Activated CD4-positive, alpha-beta memory T cell treated with anti-CD3 and anti-CD28 coated beads for 36 hours (primary cell): ENCODE measurements at regions not wholly inside any gene's neighbourhood (a gene's known extent, or its start where the extent isn't known, plus 50 kb on each side); places are given as distances from the start of the nearest gene placed in this dataset.

ENCODE experiments used
- CTCF ChIA-PET: fragments of 350-600 bp; sonication (Branson Sonifier 250); formaldehyde crosslinking; loops from one replicate; lab custom pipeline; 2021; ENCODE audit warnings: antibody characterized with exemption, inconsistent platforms; lab: Charles Lee
- POLR2A ChIA-PET: fragments of 350-600 bp; sonication (Branson Sonifier 250); formaldehyde crosslinking; loops from one replicate; lab custom pipeline; 2021; ENCODE audit warnings: antibody characterized with exemption; lab: Charles Lee
- DNase-seq: peaks from one replicate; pipeline ENCODE4 v3.0.0-alpha.2; 2020
- H3K27ac Mint-ChIP-seq: one replicate; pipeline ENCODE4 v1.8.0; 2021; ENCODE audit warnings: mixed read lengths
- H3K27me3 Mint-ChIP-seq: one replicate; pipeline ENCODE4 v1.8.0; 2021; ENCODE audit warnings: mixed read lengths
- H3K36me3 Mint-ChIP-seq: one replicate; pipeline ENCODE4 v1.8.0; 2021; ENCODE audit warnings: mixed read lengths
- H3K4me1 Mint-ChIP-seq: one replicate; pipeline ENCODE4 v1.8.0; 2021; ENCODE audit warnings: low read depth, mixed read lengths
- H3K4me3 Mint-ChIP-seq: one replicate; pipeline ENCODE4 v1.8.0; 2021; ENCODE audit warnings: mild to moderate bottlenecking, mixed read lengths
- H3K9me3 Mint-ChIP-seq: one replicate; pipeline ENCODE4 v1.8.0; 2021; ENCODE audit warnings: mixed read lengths
- intact Hi-C: fragments of 100-400 bp; cut with micrococcal nuclease; formaldehyde crosslinking; loops from one replicate; pipeline ENCODE4 v1.15.1; 2023

- no peaks in the 10 kb centered on the region for H3K4me1 Mint-ChIP-seq
- no peak for DNase-seq
- H3K27ac Mint-ChIP-seq = no peak overlapping the region
- H3K36me3 Mint-ChIP-seq = no peaks in the 10 kb centered on the region
- H3K27me3 Mint-ChIP-seq = no peaks in the 10 kb centered on the region
- CTCF ChIA-PET = no interaction called here
- no peak overlapping the region for H3K4me3 Mint-ChIP-seq
- POLR2A ChIA-PET = no interaction called here
- no peaks in the 10 kb centered on the region for H3K9me3 Mint-ChIP-seq
- intact Hi-C loops = no loop called here
Measured at GRCh38 chr14:101030586-101030985, 127.1 kb upstream of the RTL1 start.

DNA sequence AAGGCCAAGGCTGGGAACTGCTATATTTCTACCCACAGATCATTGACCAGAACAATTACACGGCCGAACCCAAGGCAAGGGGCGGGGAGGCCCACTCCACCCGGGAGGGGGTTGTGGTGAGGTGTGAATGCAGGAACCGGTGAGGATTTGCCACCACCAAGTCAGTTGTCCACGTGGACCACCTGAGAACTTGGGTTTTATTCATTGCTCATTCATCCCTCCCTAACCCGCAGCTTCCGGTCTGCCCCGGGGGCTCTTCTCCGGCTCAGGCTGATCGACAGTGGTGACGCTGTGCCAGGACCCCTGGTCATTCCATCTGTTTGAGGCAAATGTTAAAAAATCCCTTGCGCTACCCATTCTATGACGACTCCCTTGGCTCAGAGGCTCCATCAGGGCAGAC, 127.7 kb upstream of the RTL1 start:
- DNase-seq = no peak
- intact Hi-C loops = no loop called here
- H3K27ac Mint-ChIP-seq = no peak overlapping the region
- no peaks in the 10 kb centered on the region for H3K9me3 Mint-ChIP-seq
- H3K4me1 Mint-ChIP-seq = no peaks in the 10 kb centered on the region
- H3K27me3 Mint-ChIP-seq = peaks cover under 1% of the 10 kb centered on the region
- H3K36me3 Mint-ChIP-seq = no peaks in the 10 kb centered on the region
- CTCF ChIA-PET = no interaction called here
- H3K4me3 Mint-ChIP-seq = no peak overlapping the region
- POLR2A ChIA-PET = no interaction called here

DNA sequence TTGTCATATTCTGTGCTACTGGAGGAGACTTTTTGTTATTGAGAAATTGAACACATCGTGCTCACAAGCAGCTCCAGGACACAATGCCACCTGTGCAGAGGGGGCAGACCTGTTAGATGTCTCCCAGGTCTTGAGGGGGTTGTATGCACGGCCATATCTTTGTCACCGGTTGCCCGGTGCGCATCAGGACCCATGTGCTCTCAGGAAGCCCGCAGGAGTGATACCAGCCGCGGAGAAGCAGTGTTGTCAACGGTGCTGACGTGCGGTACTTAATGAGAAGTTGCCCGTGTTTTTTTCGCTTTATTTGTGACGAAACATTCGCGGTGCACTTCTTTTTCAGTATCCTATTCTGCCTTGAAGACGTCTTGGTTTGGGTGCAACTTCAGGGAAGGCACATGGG, 128.2 kb upstream of the RTL1 start:
- intact Hi-C loops = no loop called here
- H3K27ac Mint-ChIP-seq = no peak overlapping the region
- ChIA-PET CTCF (no interaction called here), POLR2A (no interaction called here)
- no peaks in the 10 kb centered on the region for H3K4me1 Mint-ChIP-seq
- no peak for DNase-seq
- no peak overlapping the region for H3K4me3 Mint-ChIP-seq
- H3K36me3 Mint-ChIP-seq = no peaks in the 10 kb centered on the region
- peaks cover 2% of the 10 kb centered on the region for H3K27me3 Mint-ChIP-seq
- no peaks in the 10 kb centered on the region for H3K9me3 Mint-ChIP-seq

DNA sequence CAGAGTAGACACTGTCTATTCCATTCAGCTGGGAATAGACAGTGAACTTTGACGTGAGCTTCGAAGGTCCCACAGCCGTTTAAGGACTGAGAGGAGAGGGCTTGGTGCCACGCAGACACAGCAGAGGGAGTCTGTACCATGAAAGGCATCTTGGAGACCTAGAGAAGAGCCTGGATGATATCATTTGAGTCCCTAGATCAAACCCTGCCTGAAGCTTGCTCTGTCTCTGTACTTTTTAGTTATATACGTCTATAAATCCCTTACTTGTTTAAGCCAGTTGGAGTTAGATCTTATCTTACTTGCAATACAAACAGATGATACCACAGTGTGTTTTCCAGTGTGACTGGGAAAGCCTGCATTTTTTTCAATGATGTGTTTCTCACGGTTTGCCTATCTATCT, 128.9 kb upstream of the RTL1 start:
- ChIA-PET POLR2A (no interaction called here), CTCF (no interaction called here)
- DNase-seq = no peak

GRCh38 chr14:101033006-101033405, 129.5 kb upstream of the RTL1 start:
- no peak for DNase-seq
- Mint-ChIP-seq H3K27ac (no peak overlapping the region), H3K27me3 (peaks cover 2% of the 10 kb centered on the region), H3K4me1 (no peaks in the 10 kb centered on the region), H3K36me3 (no peaks in the 10 kb centered on the region), H3K9me3 (no peaks in the 10 kb centered on the region), H3K4me3 (no peak overlapping the region)
- ChIA-PET POLR2A (no interaction called here), CTCF (no interaction called here)
- intact Hi-C loops = no loop called here

More for the DNA sequence above, 128.9 kb upstream of the RTL1 start:
- Mint-ChIP-seq H3K36me3 (no peaks in the 10 kb centered on the region), H3K9me3 (no peaks in the 10 kb centered on the region), H3K4me1 (no peaks in the 10 kb centered on the region), H3K27ac (no peak overlapping the region), H3K27me3 (peaks cover 2% of the 10 kb centered on the region), H3K4me3 (no peak overlapping the region)
- intact Hi-C loops = no loop called here

DNA sequence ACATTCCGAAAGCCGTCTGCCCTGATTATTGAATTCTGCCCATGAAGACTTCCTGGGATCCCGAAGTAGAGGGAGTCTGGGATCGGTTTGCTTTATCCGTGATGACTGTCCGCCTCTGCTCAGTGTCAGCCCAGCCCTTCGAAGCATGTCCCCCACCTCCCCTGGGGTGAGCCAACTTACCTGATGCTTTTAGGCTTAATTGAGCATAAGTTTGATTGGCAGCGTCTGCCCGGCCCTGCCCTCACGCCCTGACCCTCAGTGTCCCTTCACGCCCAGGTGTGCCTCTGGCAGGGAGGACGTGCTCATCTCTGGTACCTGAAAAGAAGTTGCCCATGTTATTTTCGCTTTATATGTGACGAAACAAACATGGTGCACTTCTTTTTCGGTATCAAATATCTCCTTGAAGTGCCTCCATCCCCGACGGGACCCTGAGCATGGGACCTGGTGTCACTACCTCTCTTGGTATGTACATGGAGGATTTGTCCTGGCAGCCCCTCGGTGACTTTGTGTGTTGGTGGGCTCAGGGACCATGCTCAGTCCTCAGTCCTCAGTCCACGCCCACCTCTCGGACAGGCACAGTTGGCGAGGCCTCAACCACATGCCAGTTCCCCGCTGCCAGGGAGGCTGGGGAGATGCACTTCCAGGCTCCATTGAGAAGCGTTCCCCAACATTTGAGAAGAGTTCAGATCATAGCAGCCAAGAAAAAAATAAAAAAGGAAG, 130.1 kb upstream of the RTL1 start:
- H3K36me3 Mint-ChIP-seq = no peaks in the 10 kb centered on the region
- H3K4me3 Mint-ChIP-seq = no peak overlapping the region
- no peak for DNase-seq
- intact Hi-C loops = no loop called here
- no peak overlapping the region for H3K27ac Mint-ChIP-seq
- H3K9me3 Mint-ChIP-seq = no peaks in the 10 kb centered on the region
- POLR2A ChIA-PET = no interaction called here
- no peaks in the 10 kb centered on the region for H3K4me1 Mint-ChIP-seq
- CTCF ChIA-PET = no interaction called here
- peaks cover 2% of the 10 kb centered on the region for H3K27me3 Mint-ChIP-seq

- CTCF ChIA-PET = no interaction called here
- POLR2A ChIA-PET = no interaction called here
- Mint-ChIP-seq H3K27me3 (peaks cover 2% of the 10 kb centered on the region), H3K36me3 (no peaks in the 10 kb centered on the region), H3K27ac (no peak overlapping the region), H3K4me3 (no peak overlapping the region), H3K4me1 (no peaks in the 10 kb centered on the region), H3K9me3 (no peaks in the 10 kb centered on the region)
- DNase-seq = no peak
- intact Hi-C loops = no loop called here
Measured at GRCh38 chr14:101034986-101035385, 131.5 kb upstream of the RTL1 start.

GRCh38 chr14:101035466-101036225, 132.1 kb upstream of the RTL1 start:
- intact Hi-C loops = no loop called here
- Mint-ChIP-seq H3K36me3 (no peaks in the 10 kb centered on the region), H3K9me3 (no peaks in the 10 kb centered on the region), H3K27me3 (peaks cover 2% of the 10 kb centered on the region), H3K4me3 (no peak overlapping the region), H3K27ac (no peak overlapping the region), H3K4me1 (no peaks in the 10 kb centered on the region)
- no peak for DNase-seq
- POLR2A ChIA-PET = no interaction called here
- CTCF ChIA-PET = no interaction called here

DNA sequence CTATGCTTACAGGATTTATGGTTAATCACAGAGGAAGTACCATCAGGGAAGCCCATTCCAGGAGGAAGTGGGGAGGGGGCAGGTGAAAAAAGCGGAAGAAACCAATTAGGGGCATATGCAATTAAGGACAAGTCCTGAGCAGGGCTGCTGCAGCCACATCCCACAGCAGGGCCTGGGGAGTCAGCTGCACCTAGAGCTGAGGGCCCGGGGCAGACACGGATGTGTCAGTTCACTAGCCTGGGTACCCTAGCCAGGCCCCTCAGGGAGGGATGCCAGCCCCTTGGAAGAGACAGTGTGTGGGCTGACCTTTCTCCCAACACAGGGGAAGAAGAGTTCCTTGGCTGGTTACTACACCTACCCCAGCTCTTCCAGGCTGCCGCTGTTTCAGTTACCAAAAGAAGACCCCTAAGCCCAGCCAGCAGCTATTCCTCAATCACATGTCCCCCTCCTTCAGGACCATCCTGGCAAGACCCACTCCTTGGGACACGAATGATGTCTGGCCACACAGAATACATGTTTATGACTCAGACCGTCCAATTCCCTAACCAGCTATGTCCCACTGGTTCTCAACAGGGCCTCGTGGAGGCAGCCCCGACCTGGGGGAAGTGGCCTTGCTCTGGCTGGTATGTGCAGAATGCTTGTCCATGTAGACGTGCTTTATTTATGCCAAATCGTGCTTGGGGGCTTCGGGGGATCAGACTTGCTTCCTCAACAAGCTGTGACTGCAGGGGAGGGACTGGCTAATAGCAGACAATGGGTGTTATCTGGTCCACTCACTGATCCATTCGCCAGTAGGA, 133.7 kb upstream of the RTL1 start:
- no peaks in the 10 kb centered on the region for H3K9me3 Mint-ChIP-seq
- no peaks in the 10 kb centered on the region for H3K36me3 Mint-ChIP-seq
- peaks cover 2% of the 10 kb centered on the region for H3K27me3 Mint-ChIP-seq
- H3K4me3 Mint-ChIP-seq = no peak overlapping the region
- DNase-seq = no peak
- H3K4me1 Mint-ChIP-seq = no peaks in the 10 kb centered on the region
- POLR2A ChIA-PET = no interaction called here
- CTCF ChIA-PET = no interaction called here
- no peak overlapping the region for H3K27ac Mint-ChIP-seq
- intact Hi-C loops = no loop called here

DNA sequence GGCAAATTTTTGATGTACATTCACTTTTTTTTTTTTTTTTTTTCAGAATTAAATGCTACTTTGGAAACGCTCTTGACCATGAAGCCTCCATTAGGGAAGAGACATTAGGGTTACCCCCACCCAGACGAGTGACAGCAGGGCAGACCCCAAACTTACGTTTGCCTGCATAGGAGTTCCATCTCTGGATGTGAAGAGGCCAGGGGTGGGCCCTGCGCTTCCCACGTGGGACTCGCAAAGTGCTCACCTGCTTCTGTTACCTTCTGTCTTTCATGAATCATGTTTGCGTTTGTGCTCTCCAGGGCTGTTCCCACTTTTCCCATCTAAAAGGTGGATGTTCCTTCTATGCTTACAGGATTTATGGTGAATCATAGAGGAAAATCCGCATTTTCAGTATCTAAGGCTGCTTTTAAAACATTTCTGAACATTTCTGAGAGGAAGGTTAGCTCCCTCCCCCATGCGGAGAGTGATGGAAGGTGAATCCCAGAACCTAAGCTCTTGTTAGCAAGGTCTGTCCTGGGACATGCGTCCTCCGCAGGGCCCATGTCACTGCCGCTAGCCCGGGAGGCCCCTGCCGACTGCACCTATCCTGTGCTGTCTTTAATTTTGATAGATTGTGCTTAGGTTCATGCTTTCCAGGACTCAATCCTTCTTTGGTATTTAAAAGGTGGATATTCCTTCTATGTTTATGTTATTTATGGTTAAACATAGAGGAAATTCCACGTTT, 135.7 kb upstream of the RTL1 start:
- no peak for DNase-seq
- H3K9me3 Mint-ChIP-seq = no peaks in the 10 kb centered on the region
- ChIA-PET POLR2A (no interaction called here), CTCF (no interaction called here)
- no peak overlapping the region for H3K4me3 Mint-ChIP-seq
- intact Hi-C loops = no loop called here
- no peaks in the 10 kb centered on the region for H3K36me3 Mint-ChIP-seq
- H3K4me1 Mint-ChIP-seq = no peaks in the 10 kb centered on the region
- H3K27ac Mint-ChIP-seq = no peak overlapping the region
- peaks cover 2% of the 10 kb centered on the region for H3K27me3 Mint-ChIP-seq

- Mint-ChIP-seq H3K4me1 (no peaks in the 10 kb centered on the region), H3K27ac (no peak overlapping the region), H3K36me3 (no peaks in the 10 kb centered on the region), H3K4me3 (no peak overlapping the region), H3K27me3 (peaks cover 2% of the 10 kb centered on the region), H3K9me3 (no peaks in the 10 kb centered on the region)
- no peak for DNase-seq
- POLR2A ChIA-PET = no interaction called here
- CTCF ChIA-PET = no interaction called here
- intact Hi-C loops = no loop called here
Measured at GRCh38 chr14:101039755-101040138, 136.2 kb upstream of the RTL1 start.
